Progenitor cell of endocrine pancreas (in vitro differentiated cells): ENCODE measurements at regions not wholly inside any gene's neighbourhood (a gene's known extent, or its start where the extent isn't known, plus 50 kb on each side); places are given as distances from the start of the nearest gene placed in this dataset.

Experiments
- DNase-seq: peaks from one replicate; pipeline ENCODE4 v3.0.0; 2021; ENCODE audit warnings: low spot score; ENCODE audit not compliant: unreplicated experiment
- H3K27ac Mint-ChIP-seq: 2 replicates; pipeline ENCODE4 v1.8.0; 2021; ENCODE audit warnings: mild to moderate bottlenecking, moderate library complexity, mixed read lengths
- H3K27me3 Mint-ChIP-seq: 2 replicates; pipeline ENCODE4 v1.8.0; 2021; ENCODE audit warnings: mixed read lengths
- H3K36me3 Mint-ChIP-seq: 2 replicates; pipeline ENCODE4 v1.8.0; 2022; ENCODE audit warnings: mixed read lengths; ENCODE audit not compliant: insufficient read depth
- H3K4me1 Mint-ChIP-seq: 2 replicates; pipeline ENCODE4 v1.8.0; 2021; ENCODE audit warnings: low read depth, mixed read lengths
- H3K4me3 Mint-ChIP-seq: 2 replicates; pipeline ENCODE4 v1.8.0; 2021; ENCODE audit warnings: low read depth, mild to moderate bottlenecking, moderate library complexity, mixed read lengths
- H3K9me3 Mint-ChIP-seq: 2 replicates; pipeline ENCODE4 v1.8.0; 2021; ENCODE audit warnings: low read depth, mixed read lengths
- TF ChIP-seq, protein P1 (sequence below): fragments of 200-600 bp; sonication (generic); IDR thresholded peaks from one replicate; pipeline ENCODE4 v1.5.0; 2021; ENCODE audit warnings: antibody characterized with exemption, mild to moderate bottlenecking; ENCODE audit not compliant: unreplicated experiment

DNA sequence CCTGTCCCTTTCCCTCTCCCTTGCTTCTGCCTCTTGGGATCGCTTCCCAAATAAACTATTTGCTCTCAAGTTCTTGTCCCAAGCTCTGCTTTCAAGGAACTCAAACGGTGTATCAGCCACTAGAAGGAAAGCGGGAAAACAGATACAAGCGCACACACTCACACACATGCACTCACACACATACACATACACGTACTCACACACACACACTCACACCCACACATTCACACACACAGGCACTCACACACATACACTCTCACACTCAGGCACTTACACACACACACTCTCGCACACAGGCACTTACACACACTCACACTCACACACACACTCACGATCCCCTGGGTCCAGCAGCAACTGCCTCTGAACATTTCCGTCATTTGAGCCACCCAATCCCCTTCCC, 121.9 kb downstream of the RAB11FIP2 start:
- no peak for DNase-seq
- no peaks in the 10 kb centered on the region for H3K4me1 Mint-ChIP-seq
- H3K27me3 Mint-ChIP-seq, result peaks cover 22% of the 10 kb centered on the region
- no peaks in the 10 kb centered on the region for H3K36me3 Mint-ChIP-seq
- H3K4me3 Mint-ChIP-seq, result no peak overlapping the region
- H3K27ac Mint-ChIP-seq, result no peak overlapping the region
- no peaks in the 10 kb centered on the region for H3K9me3 Mint-ChIP-seq
- TF ChIP-seq, protein P1, sequence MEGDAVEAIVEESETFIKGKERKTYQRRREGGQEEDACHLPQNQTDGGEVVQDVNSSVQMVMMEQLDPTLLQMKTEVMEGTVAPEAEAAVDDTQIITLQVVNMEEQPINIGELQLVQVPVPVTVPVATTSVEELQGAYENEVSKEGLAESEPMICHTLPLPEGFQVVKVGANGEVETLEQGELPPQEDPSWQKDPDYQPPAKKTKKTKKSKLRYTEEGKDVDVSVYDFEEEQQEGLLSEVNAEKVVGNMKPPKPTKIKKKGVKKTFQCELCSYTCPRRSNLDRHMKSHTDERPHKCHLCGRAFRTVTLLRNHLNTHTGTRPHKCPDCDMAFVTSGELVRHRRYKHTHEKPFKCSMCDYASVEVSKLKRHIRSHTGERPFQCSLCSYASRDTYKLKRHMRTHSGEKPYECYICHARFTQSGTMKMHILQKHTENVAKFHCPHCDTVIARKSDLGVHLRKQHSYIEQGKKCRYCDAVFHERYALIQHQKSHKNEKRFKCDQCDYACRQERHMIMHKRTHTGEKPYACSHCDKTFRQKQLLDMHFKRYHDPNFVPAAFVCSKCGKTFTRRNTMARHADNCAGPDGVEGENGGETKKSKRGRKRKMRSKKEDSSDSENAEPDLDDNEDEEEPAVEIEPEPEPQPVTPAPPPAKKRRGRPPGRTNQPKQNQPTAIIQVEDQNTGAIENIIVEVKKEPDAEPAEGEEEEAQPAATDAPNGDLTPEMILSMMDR, result no peak

DNA sequence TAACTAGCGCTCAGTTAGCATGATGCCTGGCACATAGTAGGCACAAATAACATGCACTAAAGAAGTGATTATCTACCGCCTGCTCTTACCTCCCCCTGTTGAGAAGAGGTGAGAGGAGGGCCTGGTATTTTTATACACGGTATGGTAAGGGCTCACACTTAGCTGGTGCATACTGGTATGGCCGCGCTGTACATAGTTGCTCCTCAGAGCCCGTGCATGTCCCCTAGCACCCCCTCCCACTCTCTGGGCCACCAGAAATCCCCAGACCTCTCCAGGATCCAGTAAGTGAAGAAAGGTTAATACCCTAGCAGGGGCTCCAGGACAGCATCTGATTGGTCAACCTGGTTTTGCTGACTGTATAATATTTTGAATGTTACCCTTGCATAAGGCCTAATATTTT, 121.4 kb downstream of the RAB11FIP2 start:
- Mint-ChIP-seq H3K27me3 (peaks cover 22% of the 10 kb centered on the region), H3K9me3 (no peaks in the 10 kb centered on the region), H3K4me1 (no peaks in the 10 kb centered on the region), H3K27ac (no peak overlapping the region), H3K36me3 (no peaks in the 10 kb centered on the region), H3K4me3 (no peak overlapping the region)
- no peak for DNase-seq
- TF ChIP-seq, protein P1, result no peak

DNA sequence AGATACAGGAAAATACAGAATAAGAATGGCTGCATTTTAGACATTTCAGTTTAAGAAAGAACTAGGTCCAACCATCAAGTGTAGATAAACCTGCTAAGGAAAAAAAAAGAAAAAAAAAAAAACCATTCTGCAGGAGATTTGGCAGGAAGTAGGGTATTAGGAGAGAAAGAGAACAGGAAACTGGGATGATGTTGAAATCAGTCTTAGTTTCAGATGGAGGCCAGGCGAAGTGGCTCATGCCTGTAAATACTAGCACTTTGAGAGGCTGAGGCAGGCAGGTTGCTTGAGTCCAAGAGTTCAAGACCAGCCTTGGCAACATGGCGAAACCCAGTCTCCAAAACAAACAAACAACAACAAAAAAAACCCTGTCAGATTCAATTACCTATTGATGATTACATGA, 120.2 kb downstream of the RAB11FIP2 start:
- peaks cover 22% of the 10 kb centered on the region for H3K27me3 Mint-ChIP-seq
- H3K9me3 Mint-ChIP-seq, result no peaks in the 10 kb centered on the region
- no peak for DNase-seq
- H3K36me3 Mint-ChIP-seq, result no peaks in the 10 kb centered on the region
- TF ChIP-seq, protein P1, result no peak
- H3K4me3 Mint-ChIP-seq, result no peak overlapping the region
- H3K4me1 Mint-ChIP-seq, result no peaks in the 10 kb centered on the region
- H3K27ac Mint-ChIP-seq, result no peak overlapping the region

DNA sequence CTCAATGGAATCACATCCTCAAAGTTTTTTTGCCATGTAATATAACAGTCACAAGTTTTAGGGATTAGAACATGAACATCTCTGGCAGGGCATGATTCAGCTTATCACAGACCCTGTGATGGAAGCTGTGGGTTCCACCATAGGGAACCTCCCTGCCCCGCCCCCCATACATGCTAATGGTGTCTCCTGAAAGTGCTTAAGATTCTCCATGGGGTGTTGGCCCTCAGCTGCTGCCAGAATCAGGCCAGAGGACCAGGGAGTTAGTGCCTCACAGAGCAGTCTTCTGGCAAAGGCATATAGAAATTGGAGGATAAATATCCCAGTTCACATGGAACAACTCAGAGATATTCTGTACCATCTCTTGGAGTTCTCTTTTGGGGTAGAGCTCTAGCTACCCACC, 119.4 kb downstream of the RAB11FIP2 start:
- H3K27ac Mint-ChIP-seq, result no peak overlapping the region
- H3K4me1 Mint-ChIP-seq, result no peaks in the 10 kb centered on the region
- no peak overlapping the region for H3K4me3 Mint-ChIP-seq
- TF ChIP-seq, protein P1, result no peak
- peaks cover 22% of the 10 kb centered on the region for H3K27me3 Mint-ChIP-seq
- no peaks in the 10 kb centered on the region for H3K36me3 Mint-ChIP-seq
- DNase-seq, result no peak
- H3K9me3 Mint-ChIP-seq, result no peaks in the 10 kb centered on the region

DNA sequence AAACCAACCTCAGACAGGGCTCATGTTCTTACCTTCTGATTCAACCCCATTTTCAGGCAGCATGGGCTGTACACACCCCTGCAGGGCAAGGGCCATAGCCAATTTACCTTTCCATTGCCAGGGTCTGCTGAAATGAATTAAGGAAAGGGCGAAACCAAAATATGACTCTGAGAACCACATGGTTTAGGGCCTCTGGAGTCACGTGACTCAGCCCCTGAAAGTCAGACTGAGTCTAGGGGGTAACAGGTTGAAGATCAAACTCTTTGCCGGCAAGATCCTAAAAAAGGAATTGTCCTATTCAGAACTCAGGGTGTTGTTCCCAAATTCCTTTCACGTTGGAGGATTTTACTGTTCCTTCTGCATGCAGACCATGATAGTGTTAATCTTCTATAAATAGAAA, 118.9 kb downstream of the RAB11FIP2 start:
- Mint-ChIP-seq H3K4me1 (no peaks in the 10 kb centered on the region), H3K27me3 (peaks cover 21% of the 10 kb centered on the region), H3K36me3 (no peaks in the 10 kb centered on the region), H3K4me3 (no peak overlapping the region), H3K27ac (no peak overlapping the region), H3K9me3 (no peaks in the 10 kb centered on the region)
- TF ChIP-seq, protein P1, result no peak
- no peak for DNase-seq
